Osteoblast (primary cell): ENCODE measurements at regions not wholly inside any gene's neighbourhood (a gene's known extent, or its start where the extent isn't known, plus 50 kb on each side); places are given as distances from the start of the nearest gene placed in this dataset.

ENCODE experiments used
- DNase-seq: peaks from one replicate; pipeline ENCODE4 v3.0.0; 2011; ENCODE audit warnings: low spot score, mixed read lengths; ENCODE audit not compliant: insufficient read length; ENCODE audit errors: missing footprints
- H2AFZ ChIP-seq: 2 replicates; pipeline ENCODE4 v1.6.0; 2011; ENCODE audit warnings: mild to moderate bottlenecking, low read length
- H3K27ac ChIP-seq: 2 replicates; pipeline ENCODE4 v1.5.1; 2011; ENCODE audit warnings: mild to moderate bottlenecking, low read depth, low read length, moderate library complexity
- H3K27me3 ChIP-seq: 2 replicates; pipeline ENCODE4 v1.6.0; 2012; ENCODE audit warnings: mild to moderate bottlenecking, control low read depth, inconsistent platforms, low read length, moderate library complexity; ENCODE audit not compliant: insufficient read depth
- H3K36me3 ChIP-seq: 2 replicates; pipeline ENCODE4 v1.5.1; 2011; ENCODE audit warnings: mild to moderate bottlenecking, low read length, control low read depth, moderate library complexity; ENCODE audit not compliant: insufficient read depth
- H3K4me1 ChIP-seq: 2 replicates; pipeline ENCODE4 v1.5.1; 2011; ENCODE audit warnings: mild to moderate bottlenecking, low read length, control low read depth, moderate library complexity; ENCODE audit not compliant: insufficient read depth
- H3K4me2 ChIP-seq: 2 replicates; pipeline ENCODE4 v1.6.0; 2011; ENCODE audit warnings: mild to moderate bottlenecking, low read length; ENCODE audit not compliant: insufficient read depth
- H3K4me3 ChIP-seq: fragments of 200-600 bp; sonication (generic); 3 replicates; pipeline ENCODE4 v1.5.1; 2012; ENCODE audit warnings: mild to moderate bottlenecking, low read length, inconsistent platforms; ENCODE audit not compliant: insufficient read depth
- H3K79me2 ChIP-seq: 2 replicates; pipeline ENCODE4 v1.6.0; 2012; ENCODE audit warnings: mild to moderate bottlenecking, low read length, control low read depth, inconsistent platforms; ENCODE audit not compliant: insufficient read depth
- H3K9me3 ChIP-seq: 2 replicates; pipeline ENCODE4 v1.5.1; 2011; ENCODE audit warnings: low read depth, low read length, control low read depth
- H4K20me1 ChIP-seq: 2 replicates; pipeline ENCODE4 v1.6.0; 2012; ENCODE audit warnings: mild to moderate bottlenecking, low read length, control low read depth; ENCODE audit not compliant: insufficient read depth
- CTCF ChIP-seq: IDR thresholded peaks from 2 replicates; pipeline ENCODE4 v1.5.1; 2011; ENCODE audit warnings: mild to moderate bottlenecking, low read depth, low read length, moderate library complexity; ENCODE audit errors: extremely low read depth

DNA sequence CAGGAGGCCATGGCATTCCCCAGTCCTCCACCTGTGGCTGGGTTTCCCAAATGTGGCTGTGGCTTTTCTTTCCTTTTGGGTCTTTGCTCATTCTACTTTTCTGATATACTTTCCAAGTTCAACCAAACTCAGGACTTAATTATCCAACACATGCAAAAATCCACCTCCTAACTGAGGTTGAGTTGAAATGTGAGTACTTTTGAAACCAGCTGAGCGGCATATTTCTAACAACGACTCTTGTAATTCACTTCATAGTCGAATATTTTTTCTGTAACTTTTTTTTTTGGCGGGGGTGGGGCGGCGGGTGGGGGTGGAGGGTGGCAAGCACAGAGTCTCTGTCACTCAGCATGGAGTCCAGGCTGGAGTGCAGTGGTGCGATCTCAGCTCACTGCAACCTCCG, 165.2 kb upstream of the PITRM1 start:
- Histone ChIP-seq H3K79me2 (no peaks in the 10 kb centered on the region), H3K27me3 (peaks cover 2% of the 10 kb centered on the region), H3K9me3 (no peaks in the 10 kb centered on the region), H3K27ac (no peak overlapping the region), H3K4me1 (no peaks in the 10 kb centered on the region), H3K36me3 (no peaks in the 10 kb centered on the region), H3K4me3 (no peak overlapping the region), H4K20me1 (no peaks in the 10 kb centered on the region), H3K4me2 (no peak overlapping the region), H2AFZ (no peak overlapping the region)
- DNase-seq = no peak
- no peak for TF ChIP-seq CTCF

GRCh38 chr10:3336673-3337293, 164.2 kb upstream of the PITRM1 start:
- Histone ChIP-seq H3K27ac (no peak overlapping the region), H3K4me1 (no peaks in the 10 kb centered on the region), H3K36me3 (no peaks in the 10 kb centered on the region), H3K4me2 (no peak overlapping the region), H3K79me2 (no peaks in the 10 kb centered on the region), H3K9me3 (no peaks in the 10 kb centered on the region), H4K20me1 (no peaks in the 10 kb centered on the region), H2AFZ (no peak overlapping the region), H3K4me3 (no peak overlapping the region), H3K27me3 (no peaks in the 10 kb centered on the region)
- no peak for DNase-seq
- no peak for TF ChIP-seq CTCF

GRCh38 chr10:3333426-3333825, 160.8 kb upstream of the PITRM1 start:
- Histone ChIP-seq H3K4me1 (peaks cover 9% of the 10 kb centered on the region), H3K36me3 (no peaks in the 10 kb centered on the region), H2AFZ (no peak overlapping the region), H3K9me3 (no peaks in the 10 kb centered on the region), H3K79me2 (no peaks in the 10 kb centered on the region), H4K20me1 (no peaks in the 10 kb centered on the region), H3K4me2 (no peak overlapping the region), H3K27me3 (no peaks in the 10 kb centered on the region), H3K4me3 (no peak overlapping the region), H3K27ac (no peak overlapping the region)
- no peak for DNase-seq
- TF ChIP-seq CTCF = no peak

DNA sequence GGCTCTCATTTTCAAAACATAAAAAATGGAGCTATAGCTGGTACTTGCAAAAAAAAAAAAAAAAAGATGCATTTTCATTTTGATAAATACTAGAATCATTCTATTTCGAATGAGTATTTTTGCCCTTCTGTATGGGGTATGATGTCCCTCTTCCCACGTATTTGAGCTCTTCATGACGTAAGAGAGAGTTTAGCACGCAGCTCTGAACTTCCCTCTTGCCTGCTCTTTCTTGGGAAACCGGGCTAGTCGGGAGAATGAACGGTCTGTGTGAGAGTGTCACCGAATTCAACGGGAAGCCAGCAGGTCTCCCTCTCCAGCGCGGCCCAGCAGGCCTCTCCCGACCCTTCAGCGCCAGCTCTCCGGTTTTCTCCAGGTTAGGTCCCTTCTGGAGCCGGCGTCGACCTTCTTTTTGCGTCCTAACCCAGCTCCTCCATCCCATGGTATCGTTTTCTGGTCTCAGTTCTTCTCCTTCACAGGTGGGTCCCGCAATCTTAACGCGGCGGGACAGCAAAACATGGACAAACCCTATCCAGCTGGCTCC, 159.2 kb upstream of the PITRM1 start:
- Histone ChIP-seq H3K79me2 (no peaks in the 10 kb centered on the region), H3K4me3 (no peak overlapping the region)
- no peak for TF ChIP-seq CTCF

More for the DNA sequence above, 159.2 kb upstream of the PITRM1 start:
- no peak overlapping the region for H2AFZ ChIP-seq
- H3K4me2 ChIP-seq = no peak overlapping the region
- no peaks in the 10 kb centered on the region for H4K20me1 ChIP-seq
- peaks cover 6% of the 10 kb centered on the region for H3K27me3 ChIP-seq
- no peaks in the 10 kb centered on the region for H3K9me3 ChIP-seq
- DNase-seq = no peak
- no peak overlapping the region for H3K27ac ChIP-seq
- peaks cover 9% of the 10 kb centered on the region for H3K4me1 ChIP-seq
- H3K36me3 ChIP-seq = no peaks in the 10 kb centered on the region
